IPS DF 6.9 (cell line): ENCODE measurements at regions not wholly inside any gene's neighbourhood (a gene's known extent, or its start where the extent isn't known, plus 50 kb on each side); places are given as distances from the start of the nearest gene placed in this dataset.
"Not testable (repeated sequence)": the region's sequence is repeated elsewhere in the genome, so short reads cannot be mapped to it uniquely, and the experiment has no call there.

Experiments used
- DNase-seq: peaks from one replicate; pipeline ENCODE4 v3.0.0-alpha.2; 2013; ENCODE audit warnings: low read depth, low spot score
- H3K27ac ChIP-seq: one replicate; pipeline ENCODE4 v1.5.1; 2013; ENCODE audit warnings: low read length, control low read depth
- H3K27me3 ChIP-seq: 2 replicates; pipeline ENCODE4 v1.6.1; 2013; ENCODE audit warnings: mild to moderate bottlenecking, low read length; ENCODE audit not compliant: control insufficient read depth, insufficient read depth
- H3K36me3 ChIP-seq: 2 replicates; pipeline ENCODE4 v1.6.1; 2013; ENCODE audit warnings: low read length; ENCODE audit not compliant: control insufficient read depth, insufficient read depth
- H3K4me1 ChIP-seq: 2 replicates; pipeline ENCODE4 v1.6.1; 2013; ENCODE audit warnings: low read length; ENCODE audit not compliant: control insufficient read depth, insufficient read depth
- H3K4me3 ChIP-seq: 2 replicates; pipeline ENCODE4 v1.5.1; 2013; ENCODE audit warnings: mild to moderate bottlenecking, low read length
- H3K9me3 ChIP-seq: 2 replicates; pipeline ENCODE4 v1.6.1; 2013; ENCODE audit warnings: low read length, inconsistent platforms; ENCODE audit not compliant: control insufficient read depth, insufficient read depth
- WGBS: extraction: QIAGEN DNeasy Blood & Tissue Kit; methylation state at CpG from one replicate; pipeline ENCODE4 v1.1.7; 2013; ENCODE audit warnings: mixed read lengths, missing lambda C conversion rate; ENCODE audit not compliant: insufficient read length, insufficient coverage; 5-methylcytosine and 5-hydroxymethylcytosine counted together

DNA sequence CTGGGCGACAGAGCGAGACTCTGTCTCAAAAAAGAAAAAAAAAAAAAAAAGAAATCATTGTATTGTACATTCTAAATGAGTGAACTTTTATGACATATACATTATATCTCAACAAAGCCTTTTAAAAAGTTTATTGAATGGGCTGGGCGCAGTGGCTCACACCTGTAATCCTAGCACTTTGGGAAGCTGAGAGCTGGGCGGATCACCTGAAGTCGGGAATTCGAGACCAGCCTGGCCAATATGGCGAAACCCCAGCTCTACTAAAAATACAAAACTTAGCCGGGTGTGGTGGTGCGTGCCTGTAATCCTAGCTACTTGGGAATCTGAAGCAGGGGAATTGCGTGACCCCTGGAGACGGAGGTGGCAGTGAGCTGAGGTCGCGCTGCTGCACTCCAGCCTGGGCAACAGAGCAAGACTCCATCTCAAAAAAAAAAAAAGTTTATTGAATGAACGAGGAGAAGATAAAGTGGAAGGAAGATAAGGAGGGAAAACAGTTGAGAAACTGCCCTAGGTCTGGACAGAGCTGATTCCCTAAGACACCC lies 71.9 kb upstream of the NBPF3 start:
- not testable (repeated sequence) for H3K4me1 ChIP-seq, H3K27me3 ChIP-seq, H3K9me3 ChIP-seq, H3K36me3 ChIP-seq, H3K4me3 ChIP-seq, DNase-seq, H3K27ac ChIP-seq
- whole genome bisulfite sequencing = no CpG with 5 or more reads among the region's 14 CpGs

DNA sequence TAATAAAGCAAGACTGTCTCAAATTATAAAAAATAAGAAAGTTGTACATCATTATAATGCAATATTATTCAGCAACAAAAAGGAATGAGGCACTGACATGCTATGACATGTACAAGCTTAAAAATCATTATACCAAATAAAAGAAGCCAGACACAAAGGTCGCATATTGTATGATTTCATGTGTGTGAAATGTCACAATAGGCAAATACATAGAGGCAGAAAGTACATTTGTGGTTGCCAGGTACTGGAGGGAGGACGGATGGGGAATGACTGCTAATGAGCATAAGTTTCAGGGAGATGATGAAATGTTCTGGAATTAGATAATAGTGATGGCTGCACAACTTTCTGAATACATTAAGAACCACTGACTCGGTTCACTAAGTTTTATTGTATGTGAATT lies 73.6 kb upstream of the NBPF3 start:
- H3K9me3 ChIP-seq = no peaks in the 10 kb centered on the region
- H3K4me1 ChIP-seq = no peaks in the 10 kb centered on the region
- no peaks in the 10 kb centered on the region for H3K27me3 ChIP-seq
- no CpG with 5 or more reads among the region's 3 CpGs for WGBS
- no peak for DNase-seq
- H3K4me3 ChIP-seq = no peak overlapping the region
- H3K27ac ChIP-seq = no peak overlapping the region
- H3K36me3 ChIP-seq = no peaks in the 10 kb centered on the region

DNA sequence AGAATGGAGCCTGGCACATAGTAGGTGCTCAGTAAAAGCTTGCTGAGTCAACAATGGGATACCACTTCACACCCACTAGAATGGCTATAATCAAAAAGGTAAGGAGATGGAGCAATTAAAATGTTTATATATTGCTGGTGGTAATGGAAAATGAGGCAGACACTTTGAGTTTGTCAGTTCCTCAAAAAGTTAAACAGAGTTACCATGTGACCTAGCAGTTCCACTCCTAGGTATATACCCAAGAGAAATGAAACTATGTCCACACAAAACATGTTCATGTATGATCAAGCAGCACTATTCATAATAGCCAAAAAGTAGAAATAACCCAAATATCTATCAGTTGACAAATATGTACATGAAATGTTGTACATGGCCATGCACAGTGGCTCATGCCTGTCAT lies 74.8 kb upstream of the ECE1 start:
- Histone ChIP-seq H3K36me3 (no peaks in the 10 kb centered on the region), H3K4me1 (no peaks in the 10 kb centered on the region), H3K27me3 (no peaks in the 10 kb centered on the region), H3K9me3 (no peaks in the 10 kb centered on the region), H3K27ac (no peak overlapping the region), H3K4me3 (no peak overlapping the region)
- DNase-seq = no peak

GRCh38 chr1:21362096-21362495 lies 71.8 kb upstream of the ECE1 start:
- H3K27me3 ChIP-seq = no peaks in the 10 kb centered on the region
- H3K4me1 ChIP-seq = no peaks in the 10 kb centered on the region
- no peak overlapping the region for H3K4me3 ChIP-seq
- DNase-seq = no peak
- H3K36me3 ChIP-seq = no peaks in the 10 kb centered on the region
- H3K9me3 ChIP-seq = no peaks in the 10 kb centered on the region
- H3K27ac ChIP-seq = no peak overlapping the region
- WGBS = no CpG with 5 or more reads among the region's 3 CpGs

- Histone ChIP-seq H3K4me1 (no peaks in the 10 kb centered on the region), H3K4me3 (no peak overlapping the region), H3K36me3 (no peaks in the 10 kb centered on the region), H3K9me3 (no peaks in the 10 kb centered on the region), H3K27ac (no peak overlapping the region), H3K27me3 (no peaks in the 10 kb centered on the region)
- DNase-seq = no peak
- WGBS = no CpG with 5 or more reads among the region's 5 CpGs
These were observed 71.2 kb upstream of the ECE1 start for GRCh38 chr1:21361506-21361905.

- WGBS = no CpG with 5 or more reads among the region's 5 CpGs
- Histone ChIP-seq H3K4me3 (no peak overlapping the region), H3K27ac (no peak overlapping the region), H3K9me3 (no peaks in the 10 kb centered on the region), H3K27me3 (no peaks in the 10 kb centered on the region), H3K36me3 (no peaks in the 10 kb centered on the region), H3K4me1 (no peaks in the 10 kb centered on the region)
- no peak for DNase-seq
These were observed 66.9 kb upstream of the ECE1 start for GRCh38 chr1:21357161-21357560.

DNA sequence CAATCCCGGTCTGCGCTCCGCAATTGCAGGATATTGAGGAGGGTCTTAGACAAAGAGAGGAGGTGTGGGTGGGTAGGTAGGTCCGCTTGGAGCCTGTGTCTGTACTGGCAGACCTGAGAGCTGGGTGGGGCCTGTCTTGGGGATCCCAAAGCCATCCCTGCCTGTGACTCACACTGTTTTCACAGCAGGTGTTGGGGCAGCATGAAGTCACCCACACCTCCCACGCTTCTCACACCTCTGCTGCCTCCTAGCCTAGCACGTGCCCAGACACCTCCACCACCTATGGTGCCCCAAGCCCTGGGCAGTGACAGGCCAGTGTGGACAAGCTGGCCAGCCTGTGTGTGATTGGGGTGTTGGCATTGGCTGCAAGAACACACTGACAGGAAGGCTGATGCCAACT lies 65.7 kb upstream of the ECE1 start:
- no CpG with 5 or more reads among the region's 6 CpGs for WGBS
- no peaks in the 10 kb centered on the region for H3K4me1 ChIP-seq
- no peak for DNase-seq
- H3K27me3 ChIP-seq = no peaks in the 10 kb centered on the region
- H3K36me3 ChIP-seq = no peaks in the 10 kb centered on the region
- no peak overlapping the region for H3K4me3 ChIP-seq
- no peak overlapping the region for H3K27ac ChIP-seq
- H3K9me3 ChIP-seq = no peaks in the 10 kb centered on the region

DNA sequence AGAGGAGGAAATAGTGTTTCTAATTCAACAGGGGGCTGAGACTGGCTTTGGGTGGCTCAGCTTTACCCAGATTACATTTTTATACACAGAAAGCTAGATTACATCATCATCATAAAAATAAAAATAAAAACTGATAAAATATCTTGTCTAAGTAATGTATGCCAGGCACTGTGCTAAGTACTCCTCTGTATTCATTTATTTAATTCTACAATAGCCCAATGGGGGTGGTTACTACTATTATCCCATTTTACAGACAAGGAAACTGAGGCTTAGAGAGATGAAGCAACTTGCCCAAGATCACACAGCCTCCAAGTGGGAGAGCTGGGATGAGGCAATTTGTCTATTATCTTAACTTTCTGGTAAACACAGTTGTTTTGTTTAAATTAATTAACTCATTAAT lies 62.3 kb upstream of the ECE1 start:
- Histone ChIP-seq H3K27ac (no peak overlapping the region), H3K4me1 (no peaks in the 10 kb centered on the region), H3K27me3 (no peaks in the 10 kb centered on the region), H3K36me3 (no peaks in the 10 kb centered on the region), H3K9me3 (no peaks in the 10 kb centered on the region), H3K4me3 (no peak overlapping the region)
- DNase-seq = no peak

DNA sequence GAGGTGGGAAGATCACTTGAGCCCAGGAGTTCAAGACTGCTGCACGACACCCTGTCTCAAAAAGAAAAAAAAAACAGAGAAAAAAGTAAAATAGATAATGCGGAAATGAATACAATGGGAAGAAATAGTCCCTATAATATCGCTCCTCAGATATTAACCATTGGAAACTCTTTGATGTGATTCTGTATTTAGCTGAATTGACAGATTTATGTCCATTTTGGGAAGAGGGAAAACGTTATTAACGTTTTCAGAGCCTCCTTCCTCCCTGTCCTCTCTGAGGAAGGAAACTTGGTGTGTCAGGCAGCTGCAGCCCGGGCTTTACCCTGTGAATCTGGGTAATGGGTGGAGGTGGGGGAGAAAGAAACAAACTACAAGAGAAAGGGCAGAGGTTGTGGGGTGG lies 61.6 kb upstream of the ECE1 start:
- Histone ChIP-seq H3K4me1 (no peaks in the 10 kb centered on the region), H3K27ac (no peak overlapping the region), H3K36me3 (no peaks in the 10 kb centered on the region), H3K9me3 (no peaks in the 10 kb centered on the region), H3K27me3 (no peaks in the 10 kb centered on the region), H3K4me3 (no peak overlapping the region)
- no CpG with 5 or more reads among the region's 6 CpGs for WGBS
- no peak for DNase-seq

GRCh38 chr1:21350202-21350885 lies 60.1 kb upstream of the ECE1 start:
- no peak overlapping the region for H3K4me3 ChIP-seq
- H3K9me3 ChIP-seq = no peaks in the 10 kb centered on the region
- no peaks in the 10 kb centered on the region for H3K27me3 ChIP-seq
- H3K36me3 ChIP-seq = no peaks in the 10 kb centered on the region
- DNase-seq = no peak
- no CpG with 5 or more reads among the region's 11 CpGs for WGBS
- H3K4me1 ChIP-seq = no peaks in the 10 kb centered on the region
- no peak overlapping the region for H3K27ac ChIP-seq

DNA sequence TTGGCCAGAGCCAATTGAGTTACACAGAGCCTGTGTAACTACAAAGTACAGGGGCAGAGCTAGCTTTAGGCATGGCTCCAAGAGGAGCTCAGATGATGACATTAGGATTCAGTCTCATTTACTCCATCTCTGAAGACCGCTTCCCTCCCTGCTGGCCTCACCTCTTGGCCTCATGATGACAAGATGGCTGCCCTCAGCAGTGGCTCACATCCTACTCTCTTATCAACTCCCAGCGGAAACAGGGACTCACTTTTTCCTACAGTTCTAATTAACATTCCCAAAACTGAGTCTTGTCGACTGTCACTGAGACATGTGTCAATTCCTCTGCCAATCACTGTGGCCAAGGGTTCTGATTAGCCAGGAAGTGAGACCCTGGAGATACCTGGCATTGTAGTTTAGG lies 59.4 kb upstream of the ECE1 start:
- Histone ChIP-seq H3K36me3 (no peaks in the 10 kb centered on the region), H3K4me1 (no peaks in the 10 kb centered on the region), H3K27ac (no peak overlapping the region), H3K27me3 (no peaks in the 10 kb centered on the region), H3K4me3 (no peak overlapping the region), H3K9me3 (no peaks in the 10 kb centered on the region)
- DNase-seq = no peak
- WGBS = no CpG with 5 or more reads among the region's 3 CpGs
